ENCODE measurements at regions not wholly inside any gene's neighbourhood (a gene's known extent, or its start where the extent isn't known, plus 50 kb on each side); places are given as distances from the start of the nearest gene placed in this dataset.

DNA sequence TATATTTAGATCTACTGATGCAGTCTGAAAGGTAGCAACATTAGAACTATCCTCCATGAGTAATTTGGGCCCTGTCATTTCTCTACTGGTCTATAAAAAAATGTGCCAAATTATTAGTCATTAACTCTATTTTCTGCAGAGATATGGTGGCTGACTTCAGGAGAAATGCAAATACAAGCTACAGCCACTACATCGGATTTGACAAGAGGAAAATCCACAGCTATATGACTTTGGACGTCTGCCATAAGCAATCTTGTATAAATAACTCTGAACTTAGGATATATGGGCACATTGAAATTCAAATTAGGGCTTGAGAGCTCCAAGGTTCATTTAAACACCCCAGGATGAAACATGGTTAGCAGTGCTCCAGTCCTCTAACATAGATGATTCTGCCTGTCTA lies 983.0 kb upstream of the LRFN5 start:
- DNase-seq: no peak
- no peaks in the 10 kb centered on the region for H3K9me3 ChIP-seq
- H3K36me3 ChIP-seq: no peaks in the 10 kb centered on the region
- H3K27me3 ChIP-seq: no peaks in the 10 kb centered on the region
- H3K4me1 ChIP-seq: no peaks in the 10 kb centered on the region
- no peak overlapping the region for H3K4me3 ChIP-seq (ENCODE audit: low read depth, low read length)
- TF ChIP-seq, protein P1, sequence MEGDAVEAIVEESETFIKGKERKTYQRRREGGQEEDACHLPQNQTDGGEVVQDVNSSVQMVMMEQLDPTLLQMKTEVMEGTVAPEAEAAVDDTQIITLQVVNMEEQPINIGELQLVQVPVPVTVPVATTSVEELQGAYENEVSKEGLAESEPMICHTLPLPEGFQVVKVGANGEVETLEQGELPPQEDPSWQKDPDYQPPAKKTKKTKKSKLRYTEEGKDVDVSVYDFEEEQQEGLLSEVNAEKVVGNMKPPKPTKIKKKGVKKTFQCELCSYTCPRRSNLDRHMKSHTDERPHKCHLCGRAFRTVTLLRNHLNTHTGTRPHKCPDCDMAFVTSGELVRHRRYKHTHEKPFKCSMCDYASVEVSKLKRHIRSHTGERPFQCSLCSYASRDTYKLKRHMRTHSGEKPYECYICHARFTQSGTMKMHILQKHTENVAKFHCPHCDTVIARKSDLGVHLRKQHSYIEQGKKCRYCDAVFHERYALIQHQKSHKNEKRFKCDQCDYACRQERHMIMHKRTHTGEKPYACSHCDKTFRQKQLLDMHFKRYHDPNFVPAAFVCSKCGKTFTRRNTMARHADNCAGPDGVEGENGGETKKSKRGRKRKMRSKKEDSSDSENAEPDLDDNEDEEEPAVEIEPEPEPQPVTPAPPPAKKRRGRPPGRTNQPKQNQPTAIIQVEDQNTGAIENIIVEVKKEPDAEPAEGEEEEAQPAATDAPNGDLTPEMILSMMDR (IDR thresholded peaks at IDR 0.05; ENCODE audit: low read depth, low read length): no peak

GRCh38 chr14:40618225-40618898 lies 988.3 kb upstream of the LRFN5 start:
- Histone ChIP-seq H3K27me3 (no peaks in the 10 kb centered on the region), H3K36me3 (no peaks in the 10 kb centered on the region), H3K4me3 (ENCODE audit: low read depth, low read length) (no peak overlapping the region), H3K9me3 (no peaks in the 10 kb centered on the region), H3K4me1 (no peaks in the 10 kb centered on the region)
- DNase-seq: no peak
- TF ChIP-seq, protein P1 (IDR thresholded peaks at IDR 0.05; ENCODE audit: low read depth, low read length): no peak

GRCh38 chr14:40616579-40616978 lies 990.1 kb upstream of the LRFN5 start:
- Histone ChIP-seq H3K4me1 (no peaks in the 10 kb centered on the region), H3K27me3 (no peaks in the 10 kb centered on the region), H3K36me3 (no peaks in the 10 kb centered on the region), H3K4me3 (ENCODE audit: low read depth, low read length) (no peak overlapping the region), H3K9me3 (no peaks in the 10 kb centered on the region)
- DNase-seq: no peak
- TF ChIP-seq, protein P1 (IDR thresholded peaks at IDR 0.05; ENCODE audit: low read depth, low read length): no peak

- H3K4me1 ChIP-seq: no peaks in the 10 kb centered on the region
- no peaks in the 10 kb centered on the region for H3K9me3 ChIP-seq
- no peak for DNase-seq
- H3K4me3 ChIP-seq (ENCODE audit: low read depth, low read length): no peak overlapping the region
- TF ChIP-seq, protein P1 (IDR thresholded peaks at IDR 0.05; ENCODE audit: low read depth, low read length): no peak
- no peaks in the 10 kb centered on the region for H3K27me3 ChIP-seq
- no peaks in the 10 kb centered on the region for H3K36me3 ChIP-seq
Observed at GRCh38 chr14:40601063-40601462, 1005.6 kb upstream of the LRFN5 start.

DNA sequence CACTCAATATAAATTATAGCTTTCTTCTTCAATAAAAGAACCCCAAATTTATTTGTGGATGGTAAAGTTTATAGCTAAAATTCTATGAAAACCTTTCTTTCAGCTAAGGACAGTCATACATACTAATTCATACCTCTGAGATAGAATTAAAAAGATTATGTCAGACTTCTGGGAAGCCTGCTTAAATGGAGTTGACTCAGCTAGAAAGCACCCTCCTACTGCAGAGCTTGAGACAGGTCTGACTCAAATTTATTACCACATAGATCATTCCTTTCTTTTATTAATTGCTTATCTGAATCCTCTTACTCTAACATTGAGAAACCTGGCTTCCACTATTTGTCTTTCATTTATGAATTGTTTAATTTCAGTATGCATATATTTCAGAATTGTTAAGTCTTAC lies 1007.0 kb upstream of the LRFN5 start:
- no peaks in the 10 kb centered on the region for H3K4me1 ChIP-seq
- no peak overlapping the region for H3K4me3 ChIP-seq (ENCODE audit: low read depth, low read length)
- TF ChIP-seq, protein P1 (IDR thresholded peaks at IDR 0.05; ENCODE audit: low read depth, low read length): no peak

GRCh38 chr14:40581264-40581663 lies 1025.4 kb upstream of the LRFN5 start:
- Histone ChIP-seq H3K36me3 (no peaks in the 10 kb centered on the region), H3K4me1 (no peaks in the 10 kb centered on the region), H3K27me3 (no peaks in the 10 kb centered on the region), H3K4me3 (ENCODE audit: low read depth, low read length) (no peak overlapping the region), H3K9me3 (no peaks in the 10 kb centered on the region; the same call in 1 of the 2 replicates)
- TF ChIP-seq, protein P1 (IDR thresholded peaks at IDR 0.05; ENCODE audit: low read depth, low read length): no peak
- no peak for DNase-seq

More for the DNA sequence above, 1007.0 kb upstream of the LRFN5 start:
- DNase-seq: no peak
- no peaks in the 10 kb centered on the region for H3K36me3 ChIP-seq
- no peaks in the 10 kb centered on the region for H3K27me3 ChIP-seq
- H3K9me3 ChIP-seq: no peaks in the 10 kb centered on the region

Measured in BE2C (cell line).